ENCODE measurements at regions not wholly inside any gene's neighbourhood (a gene's known extent, or its start where the extent isn't known, plus 50 kb on each side); places are given as distances from the start of the nearest gene placed in this dataset.
"Not testable (repeated sequence)": the region's sequence is repeated elsewhere in the genome, so short reads cannot be mapped to it uniquely, and the experiment has no call there.

DNA sequence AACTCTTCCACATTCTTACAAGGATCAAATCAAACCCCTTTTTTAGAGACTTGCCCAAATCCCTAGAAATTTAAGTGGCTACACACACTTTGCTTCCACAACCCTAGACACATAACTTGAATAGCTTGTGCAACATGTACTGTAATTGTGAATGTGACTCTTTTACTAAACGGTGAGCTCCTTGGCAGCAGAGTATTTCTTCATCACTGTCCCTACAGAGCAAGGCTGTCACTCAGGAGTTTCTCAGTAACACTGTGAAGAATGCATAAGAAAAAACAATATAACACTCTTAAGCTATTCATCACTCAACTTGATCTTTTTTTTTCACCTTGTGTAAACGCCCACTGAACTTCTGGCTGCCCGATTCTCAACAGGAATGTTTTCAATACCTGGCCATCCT, 53.8 kb upstream of the ADAMTS18 start:
- DNase-seq = no peak

DNA sequence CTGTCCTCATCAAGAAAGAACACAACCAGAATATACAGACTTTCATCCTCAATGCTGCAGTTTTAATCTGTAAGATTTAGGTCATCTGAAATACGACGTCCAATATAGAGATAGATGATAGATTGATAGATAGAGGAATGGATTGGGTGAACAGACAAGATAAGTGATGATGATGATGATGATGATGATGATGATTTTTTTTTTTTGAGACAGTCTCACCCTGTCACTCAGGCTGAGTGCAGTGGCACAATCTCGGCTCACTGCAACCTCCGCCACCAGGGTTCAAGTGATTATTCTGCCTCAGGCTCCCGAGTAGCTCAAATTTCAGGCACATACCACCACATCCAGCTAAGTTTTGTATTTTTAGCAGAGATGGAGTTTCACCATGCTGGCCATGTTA, 56.3 kb upstream of the ADAMTS18 start:
- no peak for DNase-seq

DNA sequence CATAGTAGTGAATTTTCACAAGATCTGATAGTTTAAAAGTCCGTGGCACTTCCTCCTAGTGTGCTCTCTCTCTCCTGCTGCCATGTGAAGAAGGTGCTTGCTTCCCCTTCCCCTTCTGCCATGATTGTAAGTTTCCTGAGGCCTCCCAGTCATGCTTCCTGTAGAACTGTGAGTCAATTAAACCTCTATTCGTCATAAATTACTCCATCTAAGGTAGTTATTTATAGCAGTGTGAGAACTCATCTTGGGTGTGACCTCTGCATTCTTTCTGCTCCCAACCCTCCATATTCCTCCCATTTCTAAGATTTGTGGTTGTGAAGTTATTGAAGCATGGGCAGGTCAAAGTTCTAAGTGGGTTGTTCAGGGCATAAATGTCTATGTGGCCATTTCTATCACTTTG, 62.1 kb upstream of the ADAMTS18 start:
- no peak for DNase-seq

DNA sequence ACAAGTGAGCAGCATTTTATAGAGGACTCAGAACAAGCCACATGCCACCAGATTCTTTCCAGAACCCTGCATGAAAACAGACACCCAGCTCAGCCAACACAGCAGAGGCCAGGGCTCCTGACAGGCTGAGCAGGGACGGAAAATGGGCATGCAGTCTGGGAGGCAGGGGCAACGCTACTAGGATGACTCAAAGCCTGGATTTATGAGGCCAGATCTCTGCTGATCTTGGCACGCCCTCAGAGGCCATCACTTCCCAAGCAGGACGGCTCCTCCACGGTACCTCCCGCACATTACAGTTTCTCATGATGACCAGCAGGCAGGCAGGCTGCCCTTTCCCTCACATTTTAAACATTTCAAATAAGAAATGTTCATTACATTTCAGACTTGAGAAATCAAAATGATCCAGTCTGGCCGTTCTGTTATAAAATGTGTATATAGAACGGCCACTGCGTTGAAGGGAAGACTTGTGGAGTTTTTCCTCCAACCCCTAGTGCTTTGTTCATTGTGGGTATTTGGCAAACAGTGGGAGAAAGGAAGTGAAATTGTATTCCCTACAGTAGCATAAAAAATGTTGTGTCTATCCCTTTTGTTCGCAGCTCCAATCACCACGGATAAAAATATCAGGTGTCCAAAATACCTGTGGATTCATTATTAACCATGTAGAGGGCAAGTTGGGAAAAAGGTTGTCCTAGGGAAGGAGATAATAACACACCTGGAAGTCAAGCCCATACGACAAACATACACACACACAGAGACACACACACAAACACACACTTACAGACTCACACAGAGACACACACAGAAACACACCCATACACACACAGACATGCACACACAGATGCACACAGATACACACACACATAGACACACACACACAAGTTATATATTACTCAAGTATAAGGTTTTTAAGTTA, 64.8 kb upstream of the ADAMTS18 start:
- DNase-seq = no peak

DNA sequence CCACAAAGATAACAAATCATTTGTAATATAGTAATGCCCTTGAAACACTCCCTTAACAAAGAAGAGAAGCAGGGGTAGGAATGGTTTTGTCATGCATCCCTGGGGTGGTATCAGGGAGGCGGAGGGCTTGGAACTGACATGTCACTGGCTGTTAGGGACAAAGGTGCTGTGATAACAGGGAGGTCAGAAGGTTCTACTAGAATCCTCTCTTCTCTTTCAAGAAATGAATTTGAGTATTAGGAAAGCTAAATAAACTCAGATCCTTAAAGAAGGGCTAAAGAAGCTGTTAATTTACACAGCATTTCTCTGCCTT, 65.4 kb upstream of the ADAMTS18 start:
- no peak for DNase-seq

DNA sequence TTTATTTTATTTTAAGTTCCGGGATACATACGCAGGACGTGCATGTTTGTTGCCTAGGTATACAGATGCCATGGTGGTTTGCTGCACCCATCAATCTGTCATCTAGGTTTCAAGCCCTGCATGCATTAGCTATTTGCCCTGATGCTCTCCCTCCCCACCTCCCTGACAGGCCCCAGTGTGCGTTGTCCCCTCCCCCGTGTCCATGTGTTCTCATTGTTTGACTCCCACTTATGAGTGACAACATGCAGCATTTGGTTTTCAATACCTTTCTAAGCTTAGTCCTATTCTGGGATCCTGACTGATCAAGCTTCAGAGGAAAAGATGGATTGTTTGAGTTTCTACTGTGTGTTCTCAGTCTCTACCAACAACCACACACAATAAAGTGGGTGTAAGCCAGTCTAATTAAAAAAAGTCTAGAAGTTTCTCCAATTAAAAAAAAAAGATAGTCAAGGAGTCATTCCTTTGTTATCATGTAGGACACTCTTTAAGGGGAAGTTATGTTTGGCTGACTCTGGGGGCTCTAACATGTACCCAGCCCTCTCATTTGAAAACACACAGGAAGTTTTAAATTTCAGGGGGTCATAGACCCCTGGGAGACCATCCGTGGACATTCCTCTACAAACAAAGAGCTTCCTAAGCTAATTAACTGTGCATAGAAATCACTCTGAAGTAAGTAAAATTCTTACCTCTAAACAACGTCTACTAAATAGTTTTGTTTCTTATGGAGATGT, 66.3 kb upstream of the ADAMTS18 start:
- no peak for DNase-seq

DNA sequence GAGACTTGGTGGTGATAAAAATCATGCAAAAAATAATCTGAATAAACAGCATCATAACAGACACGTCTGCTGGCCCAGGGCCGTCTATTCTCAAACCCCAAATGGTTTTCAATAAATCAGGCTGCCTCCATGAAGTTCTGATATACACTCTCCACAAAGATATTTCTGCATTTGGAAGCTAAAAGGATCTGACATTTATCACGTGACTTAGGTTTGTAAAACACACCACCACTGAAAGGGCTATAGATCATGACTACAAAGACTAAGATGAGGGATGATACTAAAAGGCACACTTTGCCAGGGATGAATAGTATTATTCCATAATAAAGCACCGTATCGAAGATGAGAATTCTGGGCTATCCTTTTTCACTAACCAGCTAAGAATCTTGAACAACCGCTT, 67.6 kb upstream of the ADAMTS18 start:
- no peak for DNase-seq

DNA sequence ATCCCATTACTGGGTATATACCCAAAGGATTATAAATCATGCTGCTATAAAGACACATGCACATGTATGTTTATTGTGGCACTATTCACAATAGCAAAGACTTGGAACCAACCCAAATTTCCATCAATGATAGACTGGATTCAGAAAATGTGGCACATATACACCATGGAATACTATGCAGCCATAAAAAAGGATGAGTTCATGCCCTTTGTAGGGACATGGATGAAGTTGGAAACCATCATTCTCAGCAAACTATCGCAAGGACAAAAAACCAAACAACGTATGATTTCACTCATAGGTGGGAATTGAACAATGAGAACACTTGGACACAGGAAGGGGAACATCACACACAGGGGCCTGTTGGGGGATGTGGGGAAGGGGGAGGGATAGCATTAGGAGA, 71.7 kb upstream of the ADAMTS18 start:
- not testable (repeated sequence) for DNase-seq

DNA sequence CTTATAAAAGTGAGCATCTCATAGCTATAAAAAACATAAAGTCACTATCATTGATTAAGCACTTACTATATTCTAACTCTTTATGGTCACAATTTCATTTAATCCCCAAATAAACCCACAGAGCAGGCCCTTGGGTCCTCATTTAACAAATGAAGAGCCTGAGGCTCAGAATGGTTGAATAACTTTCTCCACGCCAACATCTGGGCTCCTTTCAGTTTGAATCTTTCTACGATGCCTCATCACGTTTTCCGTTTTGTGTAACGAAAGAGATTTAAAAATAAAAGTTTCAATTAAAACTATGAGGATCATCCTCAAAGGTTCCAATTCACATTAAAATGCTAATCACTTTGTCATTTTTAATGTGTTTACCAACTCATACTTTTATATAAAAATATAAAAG, 74.2 kb upstream of the ADAMTS18 start:
- DNase-seq = no peak

DNA sequence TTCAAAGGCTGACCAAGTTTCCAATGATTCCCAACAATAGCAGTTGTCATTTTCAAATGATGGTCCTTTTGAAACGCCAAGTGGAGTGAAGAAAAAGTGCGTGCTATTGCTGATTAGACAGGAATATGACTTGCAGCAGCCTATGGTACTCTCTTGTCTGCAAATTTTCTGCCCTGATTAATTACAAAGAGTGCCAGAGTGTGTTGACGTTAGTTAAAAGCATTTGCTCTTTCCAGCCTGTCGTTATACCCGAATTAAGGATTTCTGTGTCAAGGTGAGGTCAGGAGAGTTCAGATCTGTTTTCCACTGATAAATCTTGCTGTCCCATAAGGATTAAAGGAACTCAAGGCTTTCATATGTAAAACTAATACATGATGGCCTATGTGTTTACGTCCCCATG, 75.0 kb upstream of the ADAMTS18 start:
- DNase-seq = no peak

DNA sequence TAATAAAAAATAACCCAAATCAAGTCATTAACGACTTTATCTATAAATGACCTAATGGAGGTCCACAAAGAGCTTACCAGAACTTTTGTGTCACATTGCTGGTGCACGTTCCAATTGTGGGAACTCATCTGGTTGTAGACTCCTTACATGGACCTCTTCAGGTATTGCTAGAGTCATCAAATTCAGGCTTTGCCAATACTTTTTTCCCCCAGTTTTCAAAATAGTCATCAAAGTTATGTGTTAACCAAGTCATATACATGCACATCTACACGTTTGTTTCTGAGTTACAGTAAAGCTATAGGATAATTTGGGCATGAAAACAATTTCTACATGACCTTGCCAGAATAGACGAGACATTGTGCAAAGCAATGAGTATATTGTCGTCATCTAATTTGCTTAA, 76.2 kb upstream of the ADAMTS18 start:
- no peak for DNase-seq

DNA sequence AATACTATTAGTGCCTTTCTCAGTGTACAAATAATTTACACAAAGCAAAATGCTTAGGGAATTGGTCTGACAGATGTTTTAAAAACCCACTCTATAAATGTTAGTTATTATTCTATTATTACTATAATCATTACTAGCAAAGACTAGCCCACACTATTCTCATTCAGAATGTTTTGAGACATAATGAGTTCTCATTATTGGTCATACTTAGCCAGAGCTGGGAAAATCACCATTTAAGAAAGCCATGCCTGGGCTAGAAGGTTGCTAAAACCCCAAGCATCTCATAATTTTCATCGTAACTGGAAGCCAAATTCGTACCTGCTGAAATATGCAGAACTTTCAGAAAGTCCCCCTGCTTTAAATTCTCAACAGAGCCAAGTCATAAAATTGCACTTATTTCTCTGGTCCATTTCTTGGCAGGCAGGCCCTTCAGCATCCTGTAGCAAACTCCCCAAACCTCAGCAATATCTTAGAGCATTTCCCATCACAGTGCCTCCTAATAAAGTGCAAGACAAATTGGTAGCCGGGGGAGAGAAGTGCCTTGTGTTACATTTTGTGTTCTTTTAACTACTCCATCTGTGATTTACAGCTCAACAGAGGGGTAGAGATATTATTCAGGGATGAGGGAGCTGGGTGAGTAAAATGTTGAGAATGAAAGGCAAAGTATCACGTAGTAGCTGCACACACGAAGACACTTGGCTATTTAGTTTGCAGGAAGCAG, 79.8 kb upstream of the ADAMTS18 start:
- no peak for DNase-seq

DNA sequence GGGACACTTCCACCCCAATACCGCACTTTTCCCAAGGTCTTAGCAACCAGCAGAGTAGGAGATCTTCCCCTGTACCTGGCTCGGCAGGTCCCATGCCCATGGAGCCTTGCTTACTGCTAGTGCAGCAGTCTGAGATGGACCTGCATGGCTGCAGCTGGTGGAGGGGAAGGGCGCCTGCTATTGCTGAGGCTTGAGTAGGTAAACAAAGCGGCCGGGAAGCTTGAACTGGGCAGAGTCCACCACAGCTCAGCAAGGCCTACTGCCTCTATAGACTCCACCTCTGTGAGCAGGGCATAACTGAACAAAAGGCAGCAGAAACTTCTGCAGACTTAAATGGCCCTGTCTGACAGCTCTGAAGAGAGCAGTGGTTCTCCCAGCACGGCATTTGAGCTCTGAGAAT, 90.4 kb upstream of the ADAMTS18 start:
- DNase-seq = not testable (repeated sequence)

DNA sequence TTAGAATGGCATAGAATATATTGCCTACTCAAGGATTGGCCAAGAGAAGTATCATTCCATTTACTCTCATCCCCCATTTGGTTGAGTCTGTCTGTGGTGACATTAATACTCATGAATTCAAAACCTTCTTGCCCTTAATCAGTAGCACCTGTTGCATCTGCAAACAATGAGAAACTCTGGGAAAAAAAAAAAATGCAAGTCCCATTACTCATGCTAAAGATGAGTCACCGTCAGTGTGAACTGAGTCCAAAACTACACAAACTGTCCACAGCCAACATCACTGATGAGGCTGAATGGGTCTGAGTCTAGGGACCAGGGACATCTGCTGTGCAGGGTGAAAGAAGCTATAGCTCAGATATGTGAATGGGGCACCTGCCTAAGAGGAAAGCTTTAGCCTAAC, 96.9 kb upstream of the ADAMTS18 start:
- DNase-seq = no peak

DNA sequence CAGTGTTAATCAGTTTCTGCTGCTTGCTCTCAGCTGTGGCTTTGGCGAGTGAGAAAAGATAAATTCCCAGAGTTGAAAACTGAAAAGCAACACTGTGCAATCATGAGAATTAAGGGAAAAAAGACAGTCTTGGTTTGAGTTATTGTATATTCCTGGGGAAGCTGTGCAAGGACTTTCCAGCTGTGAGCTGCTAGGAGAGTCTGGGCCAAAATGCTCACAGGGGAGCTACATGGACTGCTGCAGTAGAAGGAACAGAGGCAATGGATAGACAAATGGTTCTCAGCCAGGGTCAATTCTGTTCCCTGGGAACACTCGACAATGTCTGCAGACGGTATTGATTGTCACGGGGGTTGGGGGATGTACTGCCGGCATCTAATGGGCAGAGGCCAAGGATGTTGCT, 102.0 kb upstream of the ADAMTS18 start:
- no peak for DNase-seq

DNA sequence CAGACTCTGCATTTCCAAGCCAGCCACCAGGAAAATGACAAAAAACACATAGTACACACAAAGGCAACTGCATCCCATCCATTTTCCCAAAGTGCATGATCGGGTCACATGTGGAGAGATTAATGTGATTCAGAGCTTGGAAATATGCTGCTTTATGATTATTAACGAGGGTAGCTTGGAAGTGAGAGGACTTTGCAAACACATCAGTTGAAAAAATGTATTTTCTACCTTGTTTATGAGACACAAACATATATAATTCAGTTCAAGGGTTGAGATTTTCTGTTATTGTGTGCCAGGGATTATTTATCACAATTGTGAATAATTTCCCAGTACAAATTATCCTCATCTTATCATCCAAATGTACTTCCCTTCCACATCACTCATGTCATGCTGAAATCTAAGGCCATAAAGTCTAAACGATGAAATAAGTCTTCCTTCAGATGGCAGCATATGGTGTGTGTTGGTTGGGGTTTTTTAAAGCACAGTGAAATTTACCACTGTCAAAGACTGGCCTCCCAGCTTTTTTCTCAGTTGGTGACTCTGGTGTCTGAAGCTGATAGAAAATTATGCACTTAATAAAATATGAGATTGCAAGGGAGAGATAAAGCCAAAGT, 104.7 kb upstream of the ADAMTS18 start:
- DNase-seq = no peak

DNA sequence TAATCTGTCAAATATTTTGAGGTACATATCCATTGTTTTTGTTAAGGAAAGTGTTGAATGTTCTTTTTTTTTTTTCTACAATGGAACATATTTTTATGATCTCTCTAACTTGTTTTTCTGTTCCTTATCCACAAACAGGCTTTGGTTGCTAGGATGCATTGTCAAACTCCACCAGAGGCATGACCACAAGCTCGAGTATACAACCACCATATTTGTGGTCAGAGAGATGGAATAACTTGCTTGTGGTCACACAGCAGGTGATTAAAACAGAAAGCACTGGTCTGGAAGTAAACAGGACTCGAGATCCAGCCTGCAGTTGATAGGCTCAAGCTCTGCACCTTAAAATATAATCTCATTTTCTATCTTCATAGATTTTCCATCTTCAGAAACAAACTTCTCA, 105.8 kb upstream of the ADAMTS18 start:
- DNase-seq = no peak

DNA sequence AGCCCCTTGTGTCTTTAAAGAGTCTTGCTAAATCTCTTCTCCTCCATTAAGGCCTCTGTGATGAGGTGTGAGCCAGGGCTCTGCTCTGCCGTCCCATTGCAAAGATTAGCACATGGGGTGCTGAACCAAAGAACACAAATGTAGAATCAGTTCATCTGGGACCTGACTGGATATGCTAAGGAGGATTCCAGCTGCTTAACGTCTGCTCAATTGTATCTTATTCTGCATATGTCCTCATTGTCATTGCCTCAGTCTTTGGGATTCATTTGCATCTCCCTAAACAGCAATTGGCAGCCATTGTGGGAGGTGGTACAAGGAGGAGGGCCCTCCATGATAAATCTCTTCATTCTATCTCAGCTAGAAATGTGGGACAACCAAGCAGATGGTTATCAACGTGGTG, 106.3 kb upstream of the ADAMTS18 start:
- no peak for DNase-seq

DNA sequence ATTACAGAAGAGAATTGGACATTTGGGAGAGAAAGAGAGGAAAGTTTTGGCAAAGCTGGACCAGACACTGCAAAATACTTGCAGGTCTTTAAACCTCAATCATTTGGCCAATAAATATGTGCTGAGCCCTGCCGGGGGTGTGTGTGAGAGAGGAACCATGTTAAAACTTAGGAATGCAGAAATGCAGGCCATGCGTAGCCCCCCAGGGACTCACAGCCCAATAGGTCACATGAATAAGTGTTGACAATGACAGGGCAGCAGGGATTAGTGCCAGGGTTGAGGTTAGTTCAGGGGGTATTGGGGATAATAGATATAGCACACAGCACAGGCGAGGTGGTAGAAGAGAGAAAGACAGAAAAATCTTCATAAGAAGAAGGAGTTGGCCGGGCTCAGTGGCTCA, 113.3 kb upstream of the ADAMTS18 start:
- no peak for DNase-seq

DNA sequence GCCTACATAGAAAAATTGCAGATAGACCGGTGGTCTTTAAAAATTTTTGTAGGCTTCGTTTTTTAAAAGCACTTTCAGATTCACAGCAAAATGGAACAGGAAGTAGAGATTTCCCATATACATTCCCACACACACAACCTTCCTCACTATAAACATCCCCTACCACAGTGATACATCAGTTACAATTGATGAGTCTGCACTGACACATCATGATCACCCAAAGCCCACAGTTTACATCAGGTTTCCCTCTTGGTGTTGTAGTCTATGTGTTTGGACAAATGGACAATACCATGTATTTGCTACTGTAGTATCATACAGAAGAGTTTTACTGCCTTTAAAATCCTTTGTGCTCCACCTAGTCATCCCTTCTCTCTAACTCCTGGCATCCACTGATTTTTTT, 113.9 kb upstream of the ADAMTS18 start:
- DNase-seq = no peak

DNA sequence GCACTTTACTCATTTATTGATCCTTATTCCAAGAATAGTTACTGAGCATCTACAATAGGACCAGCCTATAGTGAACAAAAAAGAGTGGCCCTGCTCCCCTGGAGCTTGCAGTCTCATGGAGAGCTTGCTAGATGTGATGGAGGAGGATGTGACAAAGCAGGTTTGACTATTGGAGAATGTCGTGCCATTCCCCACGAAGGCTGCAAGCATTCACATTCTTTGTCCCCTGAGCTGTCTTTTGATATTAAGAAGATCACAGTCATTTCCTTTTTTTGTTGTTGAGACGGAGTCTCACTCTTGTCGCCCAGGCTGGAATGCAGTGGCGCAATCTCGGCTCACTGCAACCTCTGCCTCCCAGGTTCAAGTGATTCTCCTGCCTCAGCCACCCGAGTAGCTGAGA, 115.0 kb upstream of the ADAMTS18 start:
- DNase-seq = no peak

DNA sequence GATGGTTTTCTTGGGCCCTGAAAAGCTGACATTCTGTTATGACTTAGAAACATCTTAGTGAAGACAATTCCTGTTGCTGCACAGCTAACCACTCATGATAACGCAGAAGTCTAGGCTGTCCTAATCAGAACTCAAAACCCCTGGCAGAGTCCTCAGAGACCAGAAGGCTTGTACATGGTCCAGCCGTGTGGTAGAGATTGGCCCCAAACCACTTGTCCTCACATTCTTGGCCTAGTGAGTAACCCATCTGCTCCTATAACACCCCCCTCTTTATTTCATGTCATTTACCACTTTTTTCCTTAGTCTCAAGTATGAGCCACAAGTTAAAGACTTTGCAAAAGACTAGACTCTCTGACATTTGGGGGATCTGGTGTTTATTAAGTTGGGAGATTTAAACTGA, 116.5 kb upstream of the ADAMTS18 start:
- DNase-seq = no peak

DNA sequence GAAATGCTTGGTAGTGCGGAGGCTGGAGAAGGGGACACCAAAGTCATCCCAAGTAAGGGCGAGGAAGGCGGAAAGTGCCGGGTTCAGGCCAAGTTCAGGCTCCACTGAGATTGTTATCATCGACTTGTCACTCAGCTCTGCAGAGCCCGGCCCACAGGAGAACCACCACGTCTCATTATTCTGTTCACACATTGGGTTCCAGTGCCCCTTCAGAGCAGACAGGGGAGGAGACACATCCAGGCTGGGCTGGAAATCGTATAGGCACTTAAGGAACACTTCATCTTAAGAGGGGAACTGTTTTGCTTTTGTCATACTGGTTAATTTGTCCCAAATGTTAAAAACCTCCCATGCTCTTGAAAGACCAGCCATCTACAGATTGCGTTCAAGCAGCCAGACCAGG, 118.3 kb upstream of the ADAMTS18 start:
- DNase-seq = no peak

DNA sequence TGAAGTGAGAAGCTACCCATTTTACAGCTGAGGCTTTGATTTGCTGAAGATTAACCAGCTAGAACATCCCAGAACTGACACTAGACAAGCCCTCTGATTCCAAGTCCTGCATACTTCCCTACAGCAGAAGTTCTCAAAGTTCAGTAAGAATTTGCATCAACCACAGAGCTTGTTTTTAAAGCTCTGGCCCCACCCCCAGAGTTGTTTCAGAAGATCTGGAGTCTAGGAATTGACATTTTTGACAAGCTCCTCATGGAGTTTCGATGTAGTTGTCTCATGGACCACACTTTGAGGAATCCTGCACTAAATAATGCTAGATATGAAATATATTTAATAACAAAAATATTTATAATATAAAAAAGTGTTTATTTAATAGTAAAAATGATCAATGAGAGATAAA, 120.3 kb upstream of the ADAMTS18 start:
- no peak for DNase-seq
